NCI-H82 treated with DMSO at 0.1 percent for 48 hours (cell line): ENCODE measurements at regions not wholly inside any gene's neighbourhood (a gene's known extent, or its start where the extent isn't known, plus 50 kb on each side); places are given as distances from the start of the nearest gene placed in this dataset.

ENCODE experiments used
- DNase-seq: peaks from one replicate; lab custom pipeline; 2025; ENCODE audit not compliant: unreplicated experiment; lab: John Stamatoyannopoulos, UW

DNA sequence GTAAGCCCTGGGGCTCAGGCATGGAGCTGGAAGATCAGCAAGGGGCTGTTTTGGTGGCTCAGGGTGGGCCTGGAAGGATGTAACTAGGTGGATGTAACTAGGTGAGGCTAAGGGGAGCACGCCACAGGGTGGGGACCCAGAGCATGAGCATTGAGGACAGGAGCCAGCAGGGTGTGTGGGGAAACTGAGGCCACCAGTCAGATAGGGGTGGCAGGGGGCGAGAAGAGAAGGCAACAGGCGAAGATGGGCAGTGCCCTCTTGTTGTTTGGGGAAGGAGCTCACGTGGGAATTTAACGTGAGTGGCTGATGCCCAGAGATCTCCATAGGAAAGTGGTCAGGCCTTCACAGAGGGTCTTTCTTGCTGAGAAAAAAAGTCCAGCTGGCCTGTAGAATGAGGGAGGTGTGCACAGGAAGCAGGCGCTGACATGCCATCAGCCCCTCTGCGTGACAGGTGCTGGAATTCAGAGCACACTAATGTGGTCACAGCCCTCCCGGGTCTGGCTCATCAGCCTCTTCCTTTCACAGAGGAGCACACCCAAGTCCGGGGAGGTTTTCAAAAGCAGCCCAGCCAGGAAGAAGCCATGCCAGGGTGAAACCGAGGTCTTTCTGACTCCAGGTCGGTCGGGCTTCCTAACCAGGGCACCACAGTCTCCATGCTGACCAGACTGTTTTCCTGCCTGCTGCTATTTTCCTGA, 54.6 kb upstream of the PAX6 start:
- DNase-seq: no peak

DNA sequence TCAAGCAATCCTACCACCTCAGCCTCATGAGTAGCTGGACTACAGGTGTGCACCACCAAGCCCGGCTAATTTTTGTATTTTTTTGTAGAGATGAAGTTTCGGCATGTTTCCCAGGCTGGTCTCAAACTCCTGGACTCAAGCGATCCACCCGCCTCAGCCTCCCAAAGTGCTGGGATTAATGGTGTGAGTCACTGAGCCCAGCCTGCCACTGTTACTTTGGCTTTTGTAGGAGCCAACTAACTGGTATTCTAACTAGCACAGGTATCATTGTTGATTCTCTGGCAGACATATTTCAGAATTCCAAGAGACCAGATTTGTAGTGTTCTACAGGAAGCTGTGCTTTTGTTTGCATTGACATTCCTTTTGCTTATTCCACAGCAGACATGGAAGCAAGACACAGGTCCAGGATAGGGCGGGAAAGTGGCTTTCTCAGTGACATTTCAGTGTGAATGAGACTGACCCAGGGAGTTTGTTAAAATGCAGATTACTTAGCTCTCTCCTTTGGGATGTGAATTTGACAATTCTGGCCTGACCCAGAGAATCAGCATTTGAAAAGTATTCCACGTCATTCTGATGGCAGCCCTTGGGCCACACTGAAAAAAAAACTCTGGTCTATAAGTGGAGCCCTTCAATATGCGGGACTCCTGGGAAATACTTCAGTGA, 52.2 kb upstream of the PAX6 start:
- DNase-seq: no peak

DNA sequence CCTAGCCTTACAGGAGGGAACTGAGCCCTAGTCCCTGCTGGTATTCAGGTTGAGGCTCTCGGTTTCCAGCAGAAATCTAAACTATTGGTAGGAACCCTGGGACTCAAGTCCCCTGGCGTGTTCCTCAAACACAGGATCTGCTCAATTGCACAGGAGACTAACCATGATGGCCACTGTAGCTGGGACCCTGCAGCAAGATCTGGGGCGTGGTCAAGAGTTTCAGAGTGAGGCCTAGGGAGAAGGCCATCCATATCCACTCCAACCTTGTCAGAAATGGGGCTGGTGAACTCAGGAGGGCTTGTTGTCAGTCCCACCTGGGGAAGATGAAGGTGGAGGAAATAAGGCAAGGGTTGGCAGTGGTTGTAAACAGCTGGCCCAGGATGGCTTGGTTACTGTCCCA, 49.9 kb upstream of the PAX6 start:
- no peak for DNase-seq
